GM12865 (cell line): ENCODE measurements at regions not wholly inside any gene's neighbourhood (a gene's known extent, or its start where the extent isn't known, plus 50 kb on each side); places are given as distances from the start of the nearest gene placed in this dataset.

Experiments
- DNase-seq: peaks from one replicate; pipeline ENCODE4 v3.0.0; 2010; ENCODE audit warnings: low read depth
- H3K4me3 ChIP-seq: 2 replicates; pipeline ENCODE4 v1.5.1; 2011; ENCODE audit warnings: mild to moderate bottlenecking, low read depth, low read length, control low read depth
- TF ChIP-seq, protein P1 (sequence below): IDR thresholded peaks from 2 replicates; pipeline ENCODE4 v1.5.1; 2011; ENCODE audit warnings: low read length, control low read depth, low read depth, inconsistent platforms; ENCODE audit not compliant: insufficient read depth; ENCODE audit errors: missing control alignments

DNA sequence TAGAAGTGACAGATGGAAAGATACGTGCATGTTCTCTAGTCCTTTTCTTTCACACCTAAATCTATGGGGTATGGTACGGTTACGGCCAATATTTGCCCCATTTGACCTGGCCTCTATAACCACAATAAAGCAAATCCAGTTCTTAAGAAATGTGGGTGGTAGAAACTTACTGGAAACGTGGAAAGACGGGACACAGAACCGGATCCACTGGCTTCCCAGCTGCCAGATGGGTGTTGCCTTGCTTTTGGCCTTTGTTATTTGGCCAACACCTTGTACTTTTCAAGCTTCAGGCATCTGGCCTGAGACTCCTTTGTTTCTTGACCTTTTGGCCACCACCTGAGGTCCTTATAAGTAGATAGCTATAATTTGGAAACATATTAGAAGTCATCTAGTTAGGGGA lies 635.9 kb downstream of the SLC4A3 start:
- DNase-seq, result no peak
- TF ChIP-seq, protein P1, sequence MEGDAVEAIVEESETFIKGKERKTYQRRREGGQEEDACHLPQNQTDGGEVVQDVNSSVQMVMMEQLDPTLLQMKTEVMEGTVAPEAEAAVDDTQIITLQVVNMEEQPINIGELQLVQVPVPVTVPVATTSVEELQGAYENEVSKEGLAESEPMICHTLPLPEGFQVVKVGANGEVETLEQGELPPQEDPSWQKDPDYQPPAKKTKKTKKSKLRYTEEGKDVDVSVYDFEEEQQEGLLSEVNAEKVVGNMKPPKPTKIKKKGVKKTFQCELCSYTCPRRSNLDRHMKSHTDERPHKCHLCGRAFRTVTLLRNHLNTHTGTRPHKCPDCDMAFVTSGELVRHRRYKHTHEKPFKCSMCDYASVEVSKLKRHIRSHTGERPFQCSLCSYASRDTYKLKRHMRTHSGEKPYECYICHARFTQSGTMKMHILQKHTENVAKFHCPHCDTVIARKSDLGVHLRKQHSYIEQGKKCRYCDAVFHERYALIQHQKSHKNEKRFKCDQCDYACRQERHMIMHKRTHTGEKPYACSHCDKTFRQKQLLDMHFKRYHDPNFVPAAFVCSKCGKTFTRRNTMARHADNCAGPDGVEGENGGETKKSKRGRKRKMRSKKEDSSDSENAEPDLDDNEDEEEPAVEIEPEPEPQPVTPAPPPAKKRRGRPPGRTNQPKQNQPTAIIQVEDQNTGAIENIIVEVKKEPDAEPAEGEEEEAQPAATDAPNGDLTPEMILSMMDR, result no peak

DNA sequence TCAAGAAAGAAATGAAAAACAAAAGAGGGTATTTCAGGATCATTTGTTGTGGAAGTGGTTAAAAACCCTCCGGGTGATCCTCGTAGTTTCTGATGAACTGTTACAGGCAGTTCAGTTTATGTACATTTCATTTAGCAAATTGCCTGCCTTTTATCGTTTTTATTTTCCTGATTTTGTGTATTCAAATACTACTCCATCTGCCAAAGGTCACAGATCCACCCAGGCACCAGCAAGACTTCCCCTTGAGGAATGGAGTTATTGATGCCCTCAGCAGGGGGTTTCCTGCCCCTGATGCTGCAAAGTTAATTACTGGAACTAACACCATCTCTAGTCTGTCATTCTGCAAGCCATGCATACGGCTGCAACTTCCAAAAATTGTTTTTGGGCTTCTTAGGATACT lies 641.9 kb downstream of the SLC4A3 start:
- no peak overlapping the region for H3K4me3 ChIP-seq
- no peak for DNase-seq
- TF ChIP-seq, protein P1, result no peak

More for the DNA sequence above, 635.9 kb downstream of the SLC4A3 start:
- H3K4me3 ChIP-seq, result no peak overlapping the region

DNA sequence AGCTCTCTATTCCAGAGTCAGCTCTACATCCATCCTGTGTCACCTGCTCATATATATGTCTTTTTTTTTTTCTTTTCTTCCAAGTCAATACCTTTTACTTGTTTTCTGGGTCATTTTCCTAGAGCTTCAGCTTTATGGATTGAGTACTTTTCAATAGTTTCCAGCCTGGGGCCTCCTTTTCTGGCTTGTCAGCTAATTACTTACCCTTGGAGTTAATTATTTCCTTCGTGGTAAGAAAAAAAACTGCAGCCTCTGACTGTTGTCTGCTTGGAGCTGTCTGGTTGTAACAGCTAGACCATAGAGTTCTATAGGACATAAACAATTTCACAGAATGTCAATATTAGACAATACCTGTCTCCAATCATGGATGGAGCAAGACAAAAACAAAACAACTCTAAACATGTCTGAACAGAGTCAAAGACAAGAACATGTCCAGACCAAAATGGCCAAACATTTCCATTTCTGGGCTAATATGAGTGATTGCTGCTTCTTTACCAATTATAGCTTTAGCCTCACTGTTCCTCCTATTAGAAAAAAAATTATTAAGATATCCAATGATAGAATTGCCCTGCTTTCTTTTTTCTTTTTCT lies 643.1 kb downstream of the SLC4A3 start:
- no peak overlapping the region for H3K4me3 ChIP-seq
- TF ChIP-seq, protein P1, result no peak
- no peak for DNase-seq

DNA sequence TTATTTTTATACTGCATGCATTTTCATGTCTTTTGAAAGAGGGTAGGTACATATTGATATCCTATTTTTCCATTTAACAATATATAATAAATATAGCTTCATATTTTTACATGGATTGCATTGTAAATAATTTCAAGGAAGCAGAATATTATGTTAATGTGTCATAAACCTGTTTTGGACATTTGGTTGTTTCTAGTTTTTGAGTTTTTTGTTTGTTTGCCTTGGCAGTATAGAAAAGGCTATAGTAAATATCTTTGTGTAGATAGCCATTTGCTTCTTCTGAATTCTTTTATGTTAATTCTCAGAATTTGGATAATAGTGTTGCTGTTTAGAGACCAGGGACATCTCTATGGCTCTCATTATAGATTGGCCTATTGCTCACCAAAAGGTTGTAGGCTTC lies 645.2 kb downstream of the SLC4A3 start:
- H3K4me3 ChIP-seq, result no peak overlapping the region
- TF ChIP-seq, protein P1, result no peak
- no peak for DNase-seq

DNA sequence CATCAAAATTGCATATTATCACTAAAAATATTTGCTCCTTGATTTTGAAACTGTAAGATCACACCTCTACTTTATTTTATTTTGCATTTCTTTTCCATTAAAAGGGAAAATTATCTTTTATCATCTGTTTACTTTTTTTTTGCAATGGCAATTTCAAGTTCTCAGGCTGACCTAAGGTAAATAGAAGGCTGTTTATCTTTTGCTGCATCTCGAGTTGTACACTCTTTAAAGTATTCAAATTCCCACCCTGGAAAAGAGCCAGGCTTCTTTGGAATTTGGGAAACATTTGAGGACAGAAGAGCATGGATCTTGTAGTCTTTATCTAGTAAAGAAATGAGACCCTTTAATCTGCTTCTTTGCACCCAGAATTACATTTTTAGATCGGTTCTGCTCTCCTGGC lies 645.7 kb downstream of the SLC4A3 start:
- no peak for DNase-seq
- H3K4me3 ChIP-seq, result no peak overlapping the region
- TF ChIP-seq, protein P1, result no peak

DNA sequence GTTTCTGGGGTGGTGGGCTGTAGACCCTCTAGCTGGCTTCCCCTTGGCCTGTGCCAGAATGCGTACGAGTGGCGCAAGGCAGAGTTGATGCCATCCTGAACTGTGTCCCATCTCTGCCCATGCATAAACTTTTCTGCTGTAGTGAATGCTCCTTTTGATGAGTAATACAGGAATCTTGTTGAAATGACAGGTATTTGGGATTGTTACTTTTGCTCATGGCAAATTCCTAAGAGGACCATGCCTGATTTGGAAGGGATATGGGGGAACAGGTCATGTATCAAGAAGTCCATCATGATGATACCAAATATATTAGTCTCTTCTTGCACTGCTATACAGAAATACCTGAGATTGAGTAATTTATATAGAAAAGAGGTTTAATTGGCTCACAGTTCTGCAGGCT lies 648.0 kb downstream of the SLC4A3 start:
- TF ChIP-seq, protein P1, result no peak
- no peak for DNase-seq
- no peak overlapping the region for H3K4me3 ChIP-seq
